Osteocyte (in vitro differentiated cells): ENCODE measurements at regions not wholly inside any gene's neighbourhood (a gene's known extent, or its start where the extent isn't known, plus 50 kb on each side); places are given as distances from the start of the nearest gene placed in this dataset.
"Not testable (repeated sequence)": the region's sequence is repeated elsewhere in the genome, so short reads cannot be mapped to it uniquely, and the experiment has no call there.

ENCODE experiments used
- DNase-seq: peaks from one replicate; pipeline ENCODE4 v3.0.0; 2021; ENCODE audit warnings: mixed read lengths; ENCODE audit not compliant: unreplicated experiment; ENCODE audit errors: extremely low spot score
- H3K27ac Mint-ChIP-seq: one replicate; pipeline ENCODE4 v1.8.0; 2021; ENCODE audit warnings: mild to moderate bottlenecking, mixed read lengths; ENCODE audit not compliant: unreplicated experiment
- H3K27me3 Mint-ChIP-seq: one replicate; pipeline ENCODE4 v1.8.0; 2021; ENCODE audit warnings: mixed read lengths; ENCODE audit not compliant: unreplicated experiment
- H3K36me3 Mint-ChIP-seq: one replicate; pipeline ENCODE4 v1.8.0; 2021; ENCODE audit warnings: mixed read lengths; ENCODE audit not compliant: unreplicated experiment
- H3K4me1 Mint-ChIP-seq: one replicate; pipeline ENCODE4 v1.8.0; 2021; ENCODE audit warnings: mixed read lengths; ENCODE audit not compliant: unreplicated experiment
- H3K4me3 Mint-ChIP-seq: one replicate; pipeline ENCODE4 v1.8.0; 2021; ENCODE audit warnings: mild to moderate bottlenecking, moderate library complexity, mixed read lengths; ENCODE audit not compliant: unreplicated experiment
- H3K9me3 Mint-ChIP-seq: one replicate; pipeline ENCODE4 v1.8.0; 2021; ENCODE audit warnings: mixed read lengths; ENCODE audit not compliant: unreplicated experiment
- CTCF ChIP-seq: fragments of 200-600 bp; sonication (generic); IDR thresholded peaks from 2 replicates; pipeline ENCODE4 v1.5.0; 2021; ENCODE audit warnings: antibody characterized with exemption, mild to moderate bottlenecking, moderate library complexity

- no peaks in the 10 kb centered on the region for H3K36me3 Mint-ChIP-seq
- H3K9me3 Mint-ChIP-seq = peaks cover 28% of the 10 kb centered on the region
- no peak overlapping the region for H3K27ac Mint-ChIP-seq
- no peaks in the 10 kb centered on the region for H3K4me1 Mint-ChIP-seq
- TF ChIP-seq CTCF = no peak
- DNase-seq = no peak
- H3K27me3 Mint-ChIP-seq = no peaks in the 10 kb centered on the region
- H3K4me3 Mint-ChIP-seq = no peak overlapping the region
Measured at GRCh38 chr12:31906557-31907301, 52.5 kb upstream of the RESF1 start.

- peaks cover 17% of the 10 kb centered on the region for H3K9me3 Mint-ChIP-seq
- no peak for DNase-seq
- H3K27me3 Mint-ChIP-seq = peaks cover 2% of the 10 kb centered on the region
- no peak for TF ChIP-seq CTCF
- no peaks in the 10 kb centered on the region for H3K4me1 Mint-ChIP-seq
- H3K36me3 Mint-ChIP-seq = no peaks in the 10 kb centered on the region
- no peak overlapping the region for H3K27ac Mint-ChIP-seq
- H3K4me3 Mint-ChIP-seq = no peak overlapping the region
Measured at GRCh38 chr12:31903025-31903424, 56.2 kb upstream of the RESF1 start.

- Mint-ChIP-seq H3K9me3 (peaks cover 4% of the 10 kb centered on the region), H3K4me3 (no peak overlapping the region), H3K36me3 (no peaks in the 10 kb centered on the region), H3K4me1 (peaks cover 3% of the 10 kb centered on the region), H3K27ac (no peak overlapping the region), H3K27me3 (peaks cover 4% of the 10 kb centered on the region)
- no peak for DNase-seq
- no peak for TF ChIP-seq CTCF
Measured at GRCh38 chr12:31900271-31900670, 58.9 kb upstream of the RESF1 start.

- TF ChIP-seq CTCF = no peak
- no peak overlapping the region for H3K4me3 Mint-ChIP-seq
- peaks cover 3% of the 10 kb centered on the region for H3K4me1 Mint-ChIP-seq
- no peaks in the 10 kb centered on the region for H3K36me3 Mint-ChIP-seq
- H3K27ac Mint-ChIP-seq = no peak overlapping the region
- peaks cover 4% of the 10 kb centered on the region for H3K9me3 Mint-ChIP-seq
- peaks cover 4% of the 10 kb centered on the region for H3K27me3 Mint-ChIP-seq
- DNase-seq = no peak
Measured at GRCh38 chr12:31899109-31899508, 60.1 kb upstream of the RESF1 start.

GRCh38 chr12:31897781-31898503, 61.3 kb upstream of the RESF1 start:
- no peak for DNase-seq
- TF ChIP-seq CTCF = no peak
- Mint-ChIP-seq H3K27ac (no peak overlapping the region), H3K27me3 (peaks cover 4% of the 10 kb centered on the region), H3K4me3 (no peak overlapping the region), H3K9me3 (peaks cover 4% of the 10 kb centered on the region), H3K36me3 (no peaks in the 10 kb centered on the region), H3K4me1 (peaks cover 3% of the 10 kb centered on the region)

- DNase-seq, H3K4me1 Mint-ChIP-seq, H3K27ac Mint-ChIP-seq: not testable (repeated sequence)
Measured at GRCh38 chr12:31897092-31897491, 62.1 kb upstream of the RESF1 start.

More at GRCh38 chr12:31897092-31897491, 62.1 kb upstream of the RESF1 start:
- H3K4me3 Mint-ChIP-seq, H3K27me3 Mint-ChIP-seq, H3K9me3 Mint-ChIP-seq, H3K36me3 Mint-ChIP-seq: not testable (repeated sequence)
